ENCODE measurements at regions not wholly inside any gene's neighbourhood (a gene's known extent, or its start where the extent isn't known, plus 50 kb on each side); places are given as distances from the start of the nearest gene placed in this dataset.

- DNase-seq, result no peak
Measured at GRCh38 chr2:67258831-67259230, 138.3 kb upstream of the ETAA1 start.

DNA sequence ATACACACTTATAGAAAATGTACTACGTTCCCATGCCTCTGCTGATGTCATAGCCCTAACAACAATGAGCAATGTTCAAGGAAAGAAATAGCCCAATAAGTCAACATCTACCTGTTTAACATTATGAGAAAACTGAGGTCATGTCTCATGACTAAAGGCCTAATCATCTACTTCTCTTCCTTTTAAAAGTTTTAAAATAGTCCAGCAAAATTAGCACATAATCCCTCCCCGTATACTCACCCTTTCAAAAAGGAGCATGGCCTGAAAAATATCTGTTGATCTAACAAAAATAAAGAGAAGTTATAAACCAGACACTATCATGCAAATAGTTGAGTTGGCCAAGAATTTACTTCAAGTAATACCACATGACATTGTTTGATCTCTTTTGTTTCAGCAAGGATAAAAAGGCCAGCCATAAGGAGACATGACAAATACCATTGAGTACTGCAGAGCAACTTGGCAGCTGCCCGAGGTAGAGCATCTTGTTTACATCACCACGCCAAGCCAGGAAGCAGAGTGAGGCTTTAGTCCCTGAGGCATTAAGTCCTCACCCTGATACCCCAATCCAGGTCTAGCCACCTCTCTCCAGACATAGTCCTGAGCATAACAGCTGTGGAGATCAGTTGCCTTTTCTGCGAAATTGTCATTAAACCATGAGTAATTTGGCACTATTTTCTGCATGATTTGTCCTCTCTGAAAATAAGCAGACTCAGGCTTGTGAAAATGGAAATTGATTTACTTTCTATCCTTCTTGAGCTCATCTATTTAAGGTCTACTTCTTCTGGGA lies 137.4 kb upstream of the ETAA1 start:
- DNase-seq, result no peak

DNA sequence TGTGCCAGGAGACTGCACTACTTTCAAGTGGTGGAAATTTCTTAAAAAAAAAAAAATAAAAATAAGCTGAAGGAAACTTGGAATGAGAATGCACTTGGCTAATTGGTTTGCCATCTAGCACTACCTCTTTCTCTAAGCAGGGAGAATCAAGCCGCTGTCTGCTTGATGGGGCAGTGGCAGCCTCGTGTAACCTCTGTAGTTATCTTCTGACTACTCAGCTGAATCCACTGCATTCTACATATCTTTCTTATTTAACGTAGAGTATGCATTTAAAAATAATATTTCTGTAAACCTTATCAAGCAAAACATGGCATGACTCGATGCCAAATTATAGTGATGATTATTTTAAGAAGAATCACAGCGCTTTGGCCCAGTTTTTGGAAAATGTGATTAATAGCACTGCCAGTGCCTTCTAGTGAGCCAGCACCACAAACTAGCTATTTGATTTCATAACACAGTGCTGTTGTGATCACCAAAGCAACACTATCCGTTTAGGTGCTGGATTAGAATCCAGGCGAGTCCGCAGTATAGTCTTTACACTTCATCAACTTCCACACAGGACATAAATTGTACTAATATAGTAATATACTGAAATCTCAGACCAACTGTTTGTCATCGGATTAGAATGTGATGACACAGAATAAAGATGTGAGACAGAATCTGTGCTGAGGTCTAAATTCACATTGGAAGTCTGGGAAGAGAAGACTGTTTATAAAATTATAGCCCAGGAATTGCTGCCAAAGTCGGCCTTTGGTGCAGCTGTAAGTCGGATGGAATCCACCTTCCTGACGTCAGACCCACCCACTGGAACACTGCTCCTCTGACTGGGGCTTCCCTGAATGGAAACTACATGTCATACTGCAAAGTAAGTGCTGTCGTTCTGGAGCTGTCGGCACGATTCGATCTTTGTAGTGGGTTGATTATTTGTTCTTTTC lies 136.5 kb upstream of the ETAA1 start:
- DNase-seq, result no peak

GRCh38 chr2:67267241-67267640 lies 129.9 kb upstream of the ETAA1 start:
- no peak for DNase-seq

DNA sequence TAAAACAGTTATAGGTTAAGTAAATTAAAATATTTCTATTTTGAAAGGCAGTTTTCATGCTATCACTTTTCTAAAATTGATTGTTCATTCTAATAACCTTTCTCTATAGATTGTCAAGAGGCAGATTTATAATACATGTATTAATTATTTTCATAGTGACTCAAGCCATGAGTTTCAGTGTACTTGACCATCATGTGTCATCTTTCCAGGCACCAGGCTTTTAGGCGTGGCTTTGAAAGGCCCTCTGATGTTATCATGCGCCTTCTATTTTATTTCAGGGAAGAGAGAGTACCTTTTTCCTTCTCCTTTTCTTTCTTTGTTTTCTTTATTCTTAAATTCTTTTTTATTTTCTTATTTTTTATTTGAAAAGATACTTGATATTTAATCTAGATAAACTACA lies 128.3 kb upstream of the ETAA1 start:
- DNase-seq, result no peak

DNA sequence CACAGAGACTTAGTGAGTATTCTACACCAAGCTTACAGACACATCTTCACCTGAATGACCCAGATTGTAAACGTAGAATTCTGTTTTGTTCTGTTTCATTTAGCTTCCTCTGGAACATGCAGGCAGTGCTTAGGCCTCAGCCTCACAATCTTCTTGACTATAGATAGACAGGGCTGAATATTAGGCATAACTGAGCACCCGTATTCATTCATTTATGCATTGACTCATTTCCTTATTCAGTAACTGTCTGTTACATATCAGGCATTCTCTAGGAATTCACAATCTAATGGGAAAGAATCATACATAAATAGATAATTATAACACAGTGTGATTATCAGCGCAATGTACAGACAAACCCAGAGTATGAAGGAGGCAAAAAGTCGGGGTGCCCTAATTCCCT lies 124.9 kb upstream of the ETAA1 start:
- DNase-seq, result no peak

- no peak for DNase-seq
Measured at GRCh38 chr2:67277450-67277849, 119.7 kb upstream of the ETAA1 start.

GRCh38 chr2:67281101-67281500 lies 116.0 kb upstream of the ETAA1 start:
- DNase-seq, result no peak

GRCh38 chr2:67283641-67284040 lies 113.5 kb upstream of the ETAA1 start:
- DNase-seq, result no peak

GRCh38 chr2:67286981-67287759 lies 110.0 kb upstream of the ETAA1 start:
- no peak for DNase-seq

DNA sequence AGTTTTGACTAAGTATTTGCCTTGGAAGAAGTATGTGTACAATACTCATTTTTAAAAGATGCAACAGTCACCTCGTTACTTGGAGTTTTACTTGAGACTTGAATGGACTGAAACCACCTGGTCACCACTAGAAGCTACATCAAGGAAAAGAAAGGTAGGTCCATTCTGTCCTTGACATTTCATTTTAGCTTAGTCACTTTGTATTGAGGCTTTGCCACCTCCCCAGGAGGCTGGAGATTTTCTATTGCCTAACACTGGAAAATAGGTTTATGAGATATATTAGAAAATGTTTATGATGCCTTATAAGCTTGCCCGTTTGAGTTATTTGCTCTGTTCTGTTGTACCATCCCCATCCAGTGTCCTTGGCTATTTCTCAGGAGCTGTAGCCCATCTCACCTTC lies 107.9 kb upstream of the ETAA1 start:
- DNase-seq, result no peak

GRCh38 chr2:67289921-67290371 lies 107.2 kb upstream of the ETAA1 start:
- DNase-seq, result no peak

DNA sequence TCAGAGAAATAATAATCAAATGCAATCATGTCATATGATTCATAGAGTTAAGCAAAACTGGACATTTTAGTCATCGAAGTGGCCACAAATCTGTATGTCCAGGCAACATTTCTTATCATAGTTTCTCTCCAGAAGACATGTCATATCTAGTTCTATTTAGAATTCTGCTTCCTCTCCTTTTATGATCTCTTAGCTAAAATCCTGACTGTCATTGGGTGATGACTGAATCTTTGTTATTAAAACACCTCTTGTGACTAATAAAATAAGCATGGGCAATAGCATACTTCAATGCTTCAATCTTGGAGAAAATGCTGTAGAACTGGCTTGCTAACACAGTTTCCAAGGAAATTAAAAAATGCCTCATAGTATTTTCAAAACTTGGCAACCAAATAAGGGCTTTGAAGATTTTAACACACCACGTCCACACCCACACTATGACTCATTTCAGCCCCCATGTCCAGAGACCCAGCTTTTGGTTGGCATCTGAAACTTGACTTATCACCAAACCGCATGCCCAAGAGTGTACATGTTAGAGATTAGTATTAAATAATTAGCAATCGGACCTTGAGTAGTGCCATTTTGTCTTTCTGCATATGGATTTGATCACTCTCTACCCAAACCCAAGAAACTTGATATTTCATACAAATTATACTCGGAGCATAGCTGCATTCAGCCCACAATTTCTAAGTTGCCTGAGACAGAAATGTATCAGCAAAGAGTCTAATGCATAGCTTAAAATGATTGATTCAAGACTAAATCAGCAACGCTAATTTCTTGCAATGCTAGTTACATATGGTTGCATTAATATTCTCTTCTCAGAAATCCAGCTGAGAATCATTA lies 106.5 kb upstream of the ETAA1 start:
- no peak for DNase-seq

- no peak for DNase-seq
Measured at GRCh38 chr2:67294218-67294617, 102.9 kb upstream of the ETAA1 start.

GRCh38 chr2:67295406-67295805 lies 101.7 kb upstream of the ETAA1 start:
- DNase-seq, result no peak

DNA sequence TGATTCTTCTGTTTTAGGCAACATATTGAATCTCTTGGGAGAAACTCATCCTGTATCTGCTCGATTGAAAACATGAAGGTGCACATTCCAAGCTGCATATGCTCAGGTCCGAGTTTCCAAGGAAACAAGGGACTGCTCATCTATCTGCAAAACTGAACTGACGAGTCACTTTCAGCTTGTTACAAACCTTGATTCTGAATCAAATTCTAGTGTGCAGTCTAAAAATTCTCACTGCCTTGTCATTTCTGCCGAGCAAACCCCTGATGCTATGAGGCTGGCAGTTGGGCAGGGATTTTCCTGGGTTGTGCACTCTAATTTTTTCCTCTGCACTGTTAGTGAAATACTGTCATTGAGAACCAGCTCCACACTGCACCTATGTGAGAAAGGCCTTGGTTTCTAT lies 101.3 kb upstream of the ETAA1 start:
- DNase-seq, result no peak

DNA sequence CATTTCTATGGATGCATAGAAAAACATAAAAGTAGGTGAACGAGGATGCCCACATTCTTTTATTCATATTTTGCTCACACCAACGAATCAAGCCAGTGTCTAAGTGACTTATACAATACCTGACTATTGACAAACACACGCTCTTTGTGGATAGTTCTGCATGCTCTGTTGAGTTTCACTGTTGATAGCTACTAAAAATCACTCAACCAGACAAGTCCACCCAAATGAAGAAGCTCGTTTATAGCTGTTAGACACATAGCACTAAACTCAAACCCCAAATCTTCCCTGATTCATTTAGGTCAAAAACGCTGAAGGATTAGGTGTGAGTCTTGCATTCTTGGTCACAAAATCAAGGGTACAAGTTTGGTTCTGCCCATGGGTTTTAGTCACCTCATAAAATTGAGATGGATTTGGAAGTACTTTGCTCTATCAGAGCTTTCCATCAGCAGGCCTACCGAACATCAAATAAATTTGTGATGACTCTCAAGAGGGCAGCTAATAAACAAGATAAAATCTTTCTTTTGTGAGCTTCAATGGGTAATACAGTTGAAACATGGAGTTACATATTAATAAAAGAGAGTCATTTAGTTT lies 92.7 kb upstream of the ETAA1 start:
- no peak for DNase-seq

- DNase-seq, result no peak
Measured at GRCh38 chr2:67309281-67309680, 87.9 kb upstream of the ETAA1 start.

- DNase-seq, result no peak
Measured at GRCh38 chr2:67311536-67311935, 85.6 kb upstream of the ETAA1 start.

- no peak for DNase-seq
Measured at GRCh38 chr2:67312871-67313270, 84.3 kb upstream of the ETAA1 start.

GRCh38 chr2:67313536-67313935 lies 83.6 kb upstream of the ETAA1 start:
- no peak for DNase-seq

DNA sequence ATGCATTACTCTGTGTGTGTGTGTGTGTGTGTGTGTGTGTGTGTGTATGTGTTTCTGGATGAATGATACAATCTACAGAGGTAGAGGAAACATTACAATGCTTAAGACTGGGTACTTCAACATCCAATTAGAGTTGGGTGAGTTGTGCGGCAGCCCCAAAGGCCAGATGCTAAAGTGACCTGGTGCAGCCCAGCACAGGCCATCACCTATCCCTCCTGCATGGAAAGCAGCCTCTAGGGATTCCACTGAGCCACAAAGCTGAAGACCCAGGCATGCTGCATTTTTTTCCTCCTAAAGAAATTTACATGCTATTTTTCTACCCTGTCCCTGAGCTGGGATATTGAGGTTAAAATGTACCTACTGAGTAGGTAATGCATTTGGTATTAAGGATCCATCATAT lies 79.1 kb upstream of the ETAA1 start:
- peak; percentile 56 for DNase-seq
